Fibroblast of villous mesenchyme (primary cell): ENCODE measurements at regions not wholly inside any gene's neighbourhood (a gene's known extent, or its start where the extent isn't known, plus 50 kb on each side); places are given as distances from the start of the nearest gene placed in this dataset.
"Not testable (repeated sequence)": the region's sequence is repeated elsewhere in the genome, so short reads cannot be mapped to it uniquely, and the experiment has no call there.

Source experiments
- DNase-seq: peaks from one replicate; pipeline ENCODE4 v3.0.0-alpha.2; 2010; ENCODE audit warnings: low read depth
- H3K4me3 ChIP-seq: 2 replicates; pipeline ENCODE4 v1.5.1; 2011; ENCODE audit warnings: low read depth, mild to moderate bottlenecking, low read length
- CTCF ChIP-seq: IDR thresholded peaks from 2 replicates; pipeline ENCODE4 v1.5.1; 2012; ENCODE audit warnings: low read depth, mild to moderate bottlenecking, low read length; ENCODE audit not compliant: insufficient read depth

- H3K4me3 ChIP-seq: no peak overlapping the region
- no peak for TF ChIP-seq CTCF
- no peak for DNase-seq
Measured at GRCh38 chr7:73932364-73932763, 71.4 kb downstream of the TMEM270 start.

GRCh38 chr7:73933091-73933490 lies 72.1 kb downstream of the TMEM270 start:
- no peak for DNase-seq
- TF ChIP-seq CTCF: no peak
- no peak overlapping the region for H3K4me3 ChIP-seq

- no peak overlapping the region for H3K4me3 ChIP-seq
- no peak for TF ChIP-seq CTCF
- DNase-seq: peak; percentile 27
Measured at GRCh38 chr7:73936967-73937366, 76.0 kb downstream of the TMEM270 start.

- DNase-seq, H3K4me3 ChIP-seq: not testable (repeated sequence)
Measured at GRCh38 chr7:73937650-73938049, 76.7 kb downstream of the TMEM270 start.

GRCh38 chr7:73939528-73939927 lies 78.6 kb downstream of the TMEM270 start:
- TF ChIP-seq CTCF: no peak
- no peak for DNase-seq
- H3K4me3 ChIP-seq: no peak overlapping the region

- DNase-seq: no peak
- TF ChIP-seq CTCF: no peak
- no peak overlapping the region for H3K4me3 ChIP-seq
Measured at GRCh38 chr7:73940701-73941238, 79.8 kb downstream of the TMEM270 start.

GRCh38 chr7:73941836-73942551 lies 81.0 kb downstream of the TMEM270 start:
- TF ChIP-seq CTCF: no peak
- no peak for DNase-seq
- H3K4me3 ChIP-seq: no peak overlapping the region
